ENCODE measurements at regions not wholly inside any gene's neighbourhood (a gene's known extent, or its start where the extent isn't known, plus 50 kb on each side); places are given as distances from the start of the nearest gene placed in this dataset.

- TF ChIP-seq CTCF (conservative IDR thresholded peaks at IDR 0.05), result no peak
- no peak for TF ChIP-seq ZFX (IDR thresholded peaks at IDR 0.05)
These were observed 461.4 kb upstream of the SPHKAP start for GRCh38 chr2:228642861-228643260.

Data from C4-2B (cell line).